Spleen (tissue), 7 donors: ENCODE measurements at regions not wholly inside any gene's neighbourhood (a gene's known extent, or its start where the extent isn't known, plus 50 kb on each side); places are given as distances from the start of the nearest gene placed in this dataset.

ENCODE experiments used
- POLR2A ChIP-seq, 3 donors: fragments of 450-650 bp; IDR thresholded peaks; one replicate each; pipeline ENCODE4 v1.5.1; 2017; ENCODE audit warnings: antibody characterized with exemption in 3 of 3, mild to moderate bottlenecking in 1 of 3
- POLR2AphosphoS5 ChIP-seq, 3 donors: sonication (generic); formaldehyde crosslinking; IDR thresholded peaks; one replicate each; pipeline ENCODE4 v1.5.1; 2017; ENCODE audit warnings: antibody characterized with exemption in 3 of 3
- TF ChIP-seq, protein P1 (sequence below), 11 experiments: fragments of 200-600 bp in 7 of 11; fragments of 450-650 bp in 4 of 11; sonication (generic) in 4 of 11; IDR thresholded peaks in 8 of 11; conservative IDR thresholded peaks in 3 of 11; 1 replicate in 7 of 11; 2 replicates in 4 of 11; pipeline versions ENCODE4 v1.4.0 to v1.8.0; 2016 to 2021; ENCODE audit warnings: antibody characterized with exemption in 11 of 11, inconsistent platforms in 4 of 11, mild to moderate bottlenecking in 1 of 11
- donor health status: DM: no; HTN: no; CAD: no; lungs with moderate emphysema.
- donor health status: DM: no; HTN: no; CAD: no.
- donor health status: DM: no; HTN: no; CAD: no.

DNA sequence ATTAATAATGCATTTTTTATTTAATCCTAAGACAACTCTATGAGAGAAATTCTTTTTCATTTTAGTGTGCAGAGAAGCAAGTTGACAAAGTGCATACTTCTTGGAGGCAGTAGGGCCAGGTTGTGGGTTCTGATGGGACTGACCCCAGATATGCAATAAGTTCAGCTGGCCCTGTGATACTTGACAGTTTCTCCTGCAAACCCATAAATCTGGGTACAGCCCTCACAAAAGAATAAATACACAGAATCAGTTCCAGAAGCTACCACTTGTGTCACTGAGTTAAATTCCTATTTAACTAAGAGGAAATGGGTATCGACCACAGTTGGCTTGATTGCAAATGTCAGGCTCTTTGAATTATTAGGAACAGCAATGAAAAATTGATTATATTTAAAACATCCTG is 598.5 kb upstream of the API5 start:
- TF ChIP-seq POLR2AphosphoS5 (IDR thresholded peaks at IDR 0.05) (no peak), POLR2A (IDR thresholded peaks at IDR 0.05) (no peak)
- TF ChIP-seq, protein P1, sequence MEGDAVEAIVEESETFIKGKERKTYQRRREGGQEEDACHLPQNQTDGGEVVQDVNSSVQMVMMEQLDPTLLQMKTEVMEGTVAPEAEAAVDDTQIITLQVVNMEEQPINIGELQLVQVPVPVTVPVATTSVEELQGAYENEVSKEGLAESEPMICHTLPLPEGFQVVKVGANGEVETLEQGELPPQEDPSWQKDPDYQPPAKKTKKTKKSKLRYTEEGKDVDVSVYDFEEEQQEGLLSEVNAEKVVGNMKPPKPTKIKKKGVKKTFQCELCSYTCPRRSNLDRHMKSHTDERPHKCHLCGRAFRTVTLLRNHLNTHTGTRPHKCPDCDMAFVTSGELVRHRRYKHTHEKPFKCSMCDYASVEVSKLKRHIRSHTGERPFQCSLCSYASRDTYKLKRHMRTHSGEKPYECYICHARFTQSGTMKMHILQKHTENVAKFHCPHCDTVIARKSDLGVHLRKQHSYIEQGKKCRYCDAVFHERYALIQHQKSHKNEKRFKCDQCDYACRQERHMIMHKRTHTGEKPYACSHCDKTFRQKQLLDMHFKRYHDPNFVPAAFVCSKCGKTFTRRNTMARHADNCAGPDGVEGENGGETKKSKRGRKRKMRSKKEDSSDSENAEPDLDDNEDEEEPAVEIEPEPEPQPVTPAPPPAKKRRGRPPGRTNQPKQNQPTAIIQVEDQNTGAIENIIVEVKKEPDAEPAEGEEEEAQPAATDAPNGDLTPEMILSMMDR (IDR thresholded peaks at IDR 0.05 in 8 of 11, conservative IDR thresholded peaks at IDR 0.05 in 3 of 11): no peak
